ENCODE measurements at regions not wholly inside any gene's neighbourhood (a gene's known extent, or its start where the extent isn't known, plus 50 kb on each side); places are given as distances from the start of the nearest gene placed in this dataset.

DNA sequence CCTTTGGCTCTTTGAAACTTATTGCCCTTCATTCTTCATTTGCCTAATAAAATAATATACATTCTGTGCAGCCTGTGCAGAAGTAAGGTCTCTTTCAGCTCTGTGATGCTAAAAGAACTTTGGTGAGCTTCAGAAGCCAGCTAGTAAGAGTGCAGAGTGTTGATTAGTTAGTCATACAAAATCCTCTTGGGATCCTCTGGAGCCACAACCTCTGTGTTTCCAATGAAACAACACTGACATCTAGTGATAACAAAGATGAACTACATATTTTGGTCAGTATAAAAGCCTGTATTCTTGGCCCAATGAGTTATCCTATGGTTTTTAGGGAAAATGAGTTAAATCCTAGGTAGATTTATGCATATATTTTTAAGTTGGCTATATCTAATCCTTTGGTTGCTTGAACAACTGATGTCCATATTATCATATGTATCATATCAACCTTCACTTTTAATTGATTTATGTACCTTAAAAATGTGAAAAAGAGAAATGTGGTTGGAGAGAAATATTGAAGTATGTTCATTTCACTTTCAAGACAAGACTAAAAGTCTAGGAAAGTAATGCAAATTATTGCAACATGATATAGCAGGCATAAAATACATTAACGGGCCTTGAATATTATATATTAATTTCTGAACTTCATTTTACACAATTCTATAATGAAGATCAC is 158.4 kb downstream of the KLHL28 start:
- no peak for TF ChIP-seq EZH2phosphoT487 (IDR thresholded peaks at IDR 0.05; ENCODE audit: borderline replicate concordance, low read length)
- TF ChIP-seq, protein P1, sequence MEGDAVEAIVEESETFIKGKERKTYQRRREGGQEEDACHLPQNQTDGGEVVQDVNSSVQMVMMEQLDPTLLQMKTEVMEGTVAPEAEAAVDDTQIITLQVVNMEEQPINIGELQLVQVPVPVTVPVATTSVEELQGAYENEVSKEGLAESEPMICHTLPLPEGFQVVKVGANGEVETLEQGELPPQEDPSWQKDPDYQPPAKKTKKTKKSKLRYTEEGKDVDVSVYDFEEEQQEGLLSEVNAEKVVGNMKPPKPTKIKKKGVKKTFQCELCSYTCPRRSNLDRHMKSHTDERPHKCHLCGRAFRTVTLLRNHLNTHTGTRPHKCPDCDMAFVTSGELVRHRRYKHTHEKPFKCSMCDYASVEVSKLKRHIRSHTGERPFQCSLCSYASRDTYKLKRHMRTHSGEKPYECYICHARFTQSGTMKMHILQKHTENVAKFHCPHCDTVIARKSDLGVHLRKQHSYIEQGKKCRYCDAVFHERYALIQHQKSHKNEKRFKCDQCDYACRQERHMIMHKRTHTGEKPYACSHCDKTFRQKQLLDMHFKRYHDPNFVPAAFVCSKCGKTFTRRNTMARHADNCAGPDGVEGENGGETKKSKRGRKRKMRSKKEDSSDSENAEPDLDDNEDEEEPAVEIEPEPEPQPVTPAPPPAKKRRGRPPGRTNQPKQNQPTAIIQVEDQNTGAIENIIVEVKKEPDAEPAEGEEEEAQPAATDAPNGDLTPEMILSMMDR (IDR thresholded peaks at IDR 0.05; ENCODE audit: low read depth, low read length, poor library complexity, severe bottlenecking): peak; percentile 65

Measured in DOHH2 (cell line).